ENCODE measurements at regions not wholly inside any gene's neighbourhood (a gene's known extent, or its start where the extent isn't known, plus 50 kb on each side); places are given as distances from the start of the nearest gene placed in this dataset.

- no peak for TF ChIP-seq RAD21 (IDR thresholded peaks at IDR 0.05; ENCODE audit: low read length)
- TF ChIP-seq FOS (IDR thresholded peaks at IDR 0.05; ENCODE audit: low read depth, low read length), result no peak
- TF ChIP-seq POLR2A (IDR thresholded peaks at IDR 0.05; ENCODE audit: low read depth, low read length), result no peak
- TF ChIP-seq, protein P1, sequence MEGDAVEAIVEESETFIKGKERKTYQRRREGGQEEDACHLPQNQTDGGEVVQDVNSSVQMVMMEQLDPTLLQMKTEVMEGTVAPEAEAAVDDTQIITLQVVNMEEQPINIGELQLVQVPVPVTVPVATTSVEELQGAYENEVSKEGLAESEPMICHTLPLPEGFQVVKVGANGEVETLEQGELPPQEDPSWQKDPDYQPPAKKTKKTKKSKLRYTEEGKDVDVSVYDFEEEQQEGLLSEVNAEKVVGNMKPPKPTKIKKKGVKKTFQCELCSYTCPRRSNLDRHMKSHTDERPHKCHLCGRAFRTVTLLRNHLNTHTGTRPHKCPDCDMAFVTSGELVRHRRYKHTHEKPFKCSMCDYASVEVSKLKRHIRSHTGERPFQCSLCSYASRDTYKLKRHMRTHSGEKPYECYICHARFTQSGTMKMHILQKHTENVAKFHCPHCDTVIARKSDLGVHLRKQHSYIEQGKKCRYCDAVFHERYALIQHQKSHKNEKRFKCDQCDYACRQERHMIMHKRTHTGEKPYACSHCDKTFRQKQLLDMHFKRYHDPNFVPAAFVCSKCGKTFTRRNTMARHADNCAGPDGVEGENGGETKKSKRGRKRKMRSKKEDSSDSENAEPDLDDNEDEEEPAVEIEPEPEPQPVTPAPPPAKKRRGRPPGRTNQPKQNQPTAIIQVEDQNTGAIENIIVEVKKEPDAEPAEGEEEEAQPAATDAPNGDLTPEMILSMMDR (conservative IDR thresholded peaks at IDR 0.05; ENCODE audit: low read depth, low read length), result no peak
- TF ChIP-seq ELK1 (IDR thresholded peaks at IDR 0.05; ENCODE audit: borderline replicate concordance, low read depth, low read length), result no peak
- no peak for TF ChIP-seq MAZ (IDR thresholded peaks at IDR 0.05; ENCODE audit: borderline replicate concordance, low read depth, low read length)
- no peak for TF ChIP-seq CHD1 (IDR thresholded peaks at IDR 0.05; ENCODE audit: low read depth, low read length)
- TF ChIP-seq, protein P2, sequence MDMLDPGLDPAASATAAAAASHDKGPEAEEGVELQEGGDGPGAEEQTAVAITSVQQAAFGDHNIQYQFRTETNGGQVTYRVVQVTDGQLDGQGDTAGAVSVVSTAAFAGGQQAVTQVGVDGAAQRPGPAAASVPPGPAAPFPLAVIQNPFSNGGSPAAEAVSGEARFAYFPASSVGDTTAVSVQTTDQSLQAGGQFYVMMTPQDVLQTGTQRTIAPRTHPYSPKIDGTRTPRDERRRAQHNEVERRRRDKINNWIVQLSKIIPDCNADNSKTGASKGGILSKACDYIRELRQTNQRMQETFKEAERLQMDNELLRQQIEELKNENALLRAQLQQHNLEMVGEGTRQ (IDR thresholded peaks at IDR 0.05; ENCODE audit: low read depth, low read length), result no peak
- TF ChIP-seq MAFK (IDR thresholded peaks at IDR 0.05; ENCODE audit: low read depth, low read length), result no peak
- TF ChIP-seq MXI1 (IDR thresholded peaks at IDR 0.05; ENCODE audit: borderline replicate concordance, low read depth, low read length), result no peak
- no peak for TF ChIP-seq RCOR1 (IDR thresholded peaks at IDR 0.05; ENCODE audit: insufficient replicate concordance, low read length)
- TF ChIP-seq BHLHE40 (IDR thresholded peaks at IDR 0.05; ENCODE audit: low read depth, low read length), result no peak
- TF ChIP-seq RFX5 (IDR thresholded peaks at IDR 0.05; ENCODE audit: low read depth, low read length), result no peak
- no peak for TF ChIP-seq NFE2L2 (IDR thresholded peaks at IDR 0.05; ENCODE audit: low read depth, low read length)
Measured at GRCh38 chr5:160174290-160174689, 55.0 kb upstream of the FABP6 start.
